NCI-H2196 treated with DMSO at 0.1 percent for 48 hours (cell line): ENCODE measurements at regions not wholly inside any gene's neighbourhood (a gene's known extent, or its start where the extent isn't known, plus 50 kb on each side); places are given as distances from the start of the nearest gene placed in this dataset.

Experiments used
- DNase-seq: peaks from one replicate; lab custom pipeline; 2025; ENCODE audit not compliant: unreplicated experiment; lab: John Stamatoyannopoulos, UW

GRCh38 chr1:90650401-90650800, 66.7 kb downstream of the BARHL2 start:
- no peak for DNase-seq

GRCh38 chr1:90640325-90640724, 76.8 kb downstream of the BARHL2 start:
- no peak for DNase-seq

GRCh38 chr1:90622666-90623065, 94.4 kb downstream of the BARHL2 start:
- no peak for DNase-seq

GRCh38 chr1:90621986-90622385, 95.1 kb downstream of the BARHL2 start:
- DNase-seq, result no peak

- no peak for DNase-seq
These were observed 100.7 kb downstream of the BARHL2 start for GRCh38 chr1:90616395-90616794.

GRCh38 chr1:90614872-90615271, 102.2 kb downstream of the BARHL2 start:
- DNase-seq, result no peak

GRCh38 chr1:90613371-90613770, 103.7 kb downstream of the BARHL2 start:
- DNase-seq, result no peak

- no peak for DNase-seq
These were observed 105.1 kb downstream of the BARHL2 start for GRCh38 chr1:90612033-90612432.

GRCh38 chr1:90607736-90608135, 109.4 kb downstream of the BARHL2 start:
- no peak for DNase-seq

- no peak for DNase-seq
These were observed 112.0 kb downstream of the BARHL2 start for GRCh38 chr1:90605070-90605469.

GRCh38 chr1:90593312-90593711, 123.8 kb downstream of the BARHL2 start:
- no peak for DNase-seq

GRCh38 chr1:90591970-90592356, 125.1 kb downstream of the BARHL2 start:
- DNase-seq, result no peak

- DNase-seq, result no peak
These were observed 125.6 kb downstream of the BARHL2 start for GRCh38 chr1:90591355-90591969.

GRCh38 chr1:90580176-90580575, 136.9 kb downstream of the BARHL2 start:
- DNase-seq, result no peak

GRCh38 chr1:90579212-90579802, 137.8 kb downstream of the BARHL2 start:
- peak; percentile 43 for DNase-seq

- no peak for DNase-seq
These were observed 142.3 kb downstream of the BARHL2 start for GRCh38 chr1:90574692-90575370.

GRCh38 chr1:90573736-90574135, 143.4 kb downstream of the BARHL2 start:
- no peak for DNase-seq

GRCh38 chr1:90572446-90572845, 144.7 kb downstream of the BARHL2 start:
- DNase-seq, result no peak

GRCh38 chr1:90568436-90568835, 148.7 kb downstream of the BARHL2 start:
- DNase-seq, result no peak

GRCh38 chr1:90564164-90564563, 152.9 kb downstream of the BARHL2 start:
- DNase-seq, result no peak

- no peak for DNase-seq
These were observed 154.2 kb downstream of the BARHL2 start for GRCh38 chr1:90562892-90563291.

- DNase-seq, result no peak
These were observed 155.2 kb downstream of the BARHL2 start for GRCh38 chr1:90561911-90562310.
